ENCODE measurements at regions not wholly inside any gene's neighbourhood (a gene's known extent, or its start where the extent isn't known, plus 50 kb on each side); places are given as distances from the start of the nearest gene placed in this dataset. TPM values are rescaled to one million over a fixed set of nuclear protein-coding genes. Genes with fewer than 3 reads are reported as not detected.
"Not testable (repeated sequence)": the region's sequence is repeated elsewhere in the genome, so short reads cannot be mapped to it uniquely, and the experiment has no call there.

DNA sequence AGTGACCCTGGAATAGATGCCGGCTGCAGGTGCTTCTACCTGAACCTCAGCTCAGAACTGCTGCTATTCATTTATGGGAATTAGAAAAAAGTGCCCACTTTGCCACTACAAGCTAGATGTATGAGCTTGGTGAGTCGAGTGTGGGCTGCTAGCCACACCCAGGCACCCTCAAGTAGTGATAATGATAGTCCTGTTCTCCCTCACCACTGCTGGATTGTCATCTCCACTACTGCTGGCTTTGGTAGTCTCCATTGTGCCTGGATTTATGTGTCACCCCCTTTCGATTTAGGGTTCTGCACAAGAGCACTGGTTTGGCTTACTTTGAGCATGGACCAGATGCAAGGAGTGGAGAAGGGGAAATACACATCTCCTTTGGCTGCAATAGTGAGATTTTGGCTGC is 73.0 kb upstream of the N4BP1 start:
- DNase-seq (ENCODE audit: low spot score), result no peak

DNA sequence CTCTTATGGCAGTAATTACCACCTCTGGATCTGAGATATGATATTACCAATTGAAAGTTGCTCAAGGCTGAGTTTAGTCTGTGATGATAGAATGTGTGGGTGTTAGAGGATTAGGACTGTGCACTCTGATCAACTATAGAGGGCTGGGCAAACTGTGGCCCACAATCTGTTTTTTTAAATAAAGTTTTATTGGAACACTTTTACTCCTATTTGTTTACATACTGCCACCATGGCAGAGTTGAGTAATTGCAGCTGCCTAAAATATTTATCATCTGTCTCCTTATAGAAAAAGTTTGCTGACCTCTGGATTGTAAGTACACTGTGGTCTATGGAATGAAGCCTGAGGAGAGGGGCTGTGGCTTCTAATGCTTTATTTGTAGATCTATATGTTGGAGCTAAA is 71.5 kb upstream of the N4BP1 start:
- DNase-seq (ENCODE audit: low spot score), result no peak

DNA sequence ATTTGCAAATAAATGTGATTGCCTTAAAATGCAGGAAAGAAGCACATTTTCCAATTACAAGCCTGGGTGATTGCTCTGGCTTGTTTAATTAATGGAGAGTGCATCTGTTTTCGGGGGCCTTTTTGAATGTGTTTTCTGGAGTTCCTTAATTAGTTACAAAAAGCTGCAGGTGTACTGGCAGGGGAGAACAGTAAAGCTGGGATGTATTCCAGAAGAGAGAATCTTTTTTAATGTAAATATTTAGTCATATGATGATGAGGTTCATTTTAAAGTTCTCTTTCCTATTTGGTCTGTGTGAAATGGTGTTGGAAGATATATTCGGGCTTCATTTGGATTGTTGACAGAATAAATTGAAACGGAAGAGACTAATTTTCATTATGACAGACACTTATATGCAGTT is 70.9 kb upstream of the N4BP1 start:
- no peak for DNase-seq (ENCODE audit: low spot score)

DNA sequence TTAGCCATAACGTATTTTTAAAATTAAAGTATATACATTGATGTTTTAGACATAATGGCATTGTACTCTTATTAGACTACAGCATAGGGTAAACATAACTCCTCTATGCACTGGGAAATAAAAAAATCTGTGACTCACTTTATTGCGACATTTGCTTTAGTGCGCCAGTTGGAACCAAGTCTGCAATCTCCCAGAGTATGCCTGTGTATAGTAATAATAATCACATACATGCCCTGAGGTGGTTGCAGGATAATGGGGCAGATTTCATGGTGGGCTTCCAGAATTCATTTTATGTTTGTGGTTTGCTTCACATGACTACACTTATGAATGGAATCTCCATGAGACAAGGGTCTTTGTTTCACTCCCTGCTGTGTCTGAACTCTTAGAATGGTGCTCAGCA is 66.9 kb upstream of the N4BP1 start:
- no peak for DNase-seq (ENCODE audit: low spot score)

DNA sequence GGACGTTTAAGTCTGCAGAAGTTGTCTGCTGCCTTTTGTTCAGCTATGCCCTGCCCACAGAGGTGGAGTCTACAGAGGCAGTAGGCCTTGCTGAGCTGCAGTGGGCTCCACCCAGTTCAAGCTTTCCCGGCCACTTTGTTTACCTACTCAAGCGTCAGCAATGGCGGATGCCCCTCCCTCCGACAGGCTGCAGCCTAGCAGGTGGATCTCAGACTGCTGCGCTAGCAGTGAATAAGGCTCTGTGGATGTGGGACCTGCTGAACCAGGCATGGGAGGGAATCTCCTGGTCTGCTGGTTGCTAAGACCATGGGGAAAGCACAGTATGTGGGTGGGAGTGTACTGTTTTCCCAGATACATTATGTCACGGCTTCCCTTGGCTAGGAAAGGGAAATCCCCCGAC is 58.2 kb upstream of the N4BP1 start:
- not testable (repeated sequence) for DNase-seq (ENCODE audit: low spot score)

DNA sequence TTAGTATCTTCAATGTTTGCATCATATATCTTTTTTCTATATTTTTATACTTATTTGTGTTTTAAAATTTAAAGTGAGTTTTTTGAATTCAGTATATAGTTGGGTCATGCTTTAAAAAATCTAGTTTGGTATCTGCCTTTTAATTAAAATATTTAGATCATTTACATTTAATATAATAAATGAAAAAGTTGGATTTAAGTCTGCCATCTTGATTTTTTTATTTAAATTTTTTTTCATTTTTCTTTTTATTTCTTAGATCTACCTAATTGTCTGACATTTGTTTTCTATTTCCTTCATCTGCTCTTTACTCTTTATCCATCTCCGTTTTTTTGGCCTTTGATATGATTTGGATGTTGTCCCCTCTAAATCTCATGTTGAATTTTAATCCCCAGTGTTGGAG is 50.0 kb upstream of the N4BP1 start:
- no peak for DNase-seq (ENCODE audit: low spot score)

Small RNA genes lying in the stretch of these regions (small RNA-seq; reads per million reads assigned to genes)
- gene AC023827.1 (not detected), gene MTND4LP25 (not detected), gene RNU6-257P (not detected)

Measured in HT-29 (cell line).